ENCODE measurements at regions not wholly inside any gene's neighbourhood (a gene's known extent, or its start where the extent isn't known, plus 50 kb on each side); places are given as distances from the start of the nearest gene placed in this dataset.

DNA sequence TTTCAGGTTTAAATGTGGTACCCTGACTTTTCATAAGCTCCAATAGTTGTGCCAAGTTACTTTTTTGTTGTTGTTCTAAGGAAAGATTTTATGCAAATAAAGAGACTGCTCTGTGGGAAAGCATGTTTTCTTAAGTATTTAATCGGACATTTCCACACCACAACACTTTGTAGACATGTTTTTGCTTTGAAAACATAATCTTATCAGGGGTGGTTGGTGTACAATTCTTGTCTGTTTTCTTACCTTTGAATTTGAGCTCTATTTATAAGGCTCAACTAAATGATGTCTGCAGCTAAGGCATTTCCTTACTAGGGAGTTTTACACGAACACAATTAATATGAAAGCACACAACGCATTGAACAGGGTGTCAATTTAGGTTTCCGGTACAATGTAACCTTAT is 81.5 kb upstream of the CDIN1 start:
- peaks cover 15% of the 10 kb centered on the region for H3K27me3 Mint-ChIP-seq
- no peak for DNase-seq
- Histone ChIP-seq H3K27me3 (replicated peaks in 1 of 4; ENCODE audit: control extremely low read depth in 1 of 4, control insufficient read depth in 3 of 4, insufficient read depth in 4 of 4, low read length in 3 of 4) (no peaks in the 10 kb centered on the region), H3K9me3 (ENCODE audit: control extremely low read depth in 1 of 3, control insufficient read depth in 2 of 3, insufficient read depth in 1 of 3, low read length in 2 of 3) (peaks cover 0 to 1% (median 0%) of the 10 kb centered on the region in 3 donors), H3K4me2 (replicated peaks; ENCODE audit: low read depth, low read length, poor library complexity, severe bottlenecking) (no peak overlapping the region), H3K9ac (ENCODE audit: low read length) (no peak overlapping the region), H3K79me2 (ENCODE audit: control insufficient read depth, insufficient read depth, low read length) (no peaks in the 10 kb centered on the region), H3K4me1 (ENCODE audit: control insufficient read depth in 2 of 2, insufficient read depth in 2 of 2, low read length in 2 of 2) (no peaks in the 10 kb centered on the region), H4K20me1 (ENCODE audit: control insufficient read depth, insufficient read depth, low read length, poor library complexity, severe bottlenecking) (no peaks in the 10 kb centered on the region), H2AFZ (ENCODE audit: insufficient read depth, low read depth, low read length, poor library complexity, severe bottlenecking) (no peak overlapping the region), H3K27ac (ENCODE audit: low read length in 2 of 2) (no peak overlapping the region), H3K36me3 (replicated peaks in 1 of 2; ENCODE audit: control extremely low read depth in 1 of 2, control insufficient read depth in 1 of 2, extremely low read depth in 1 of 2, insufficient read depth in 2 of 2, low read length in 1 of 2) (no peaks in the 10 kb centered on the region), H3K4me3 (ENCODE audit: control extremely low read depth in 1 of 5, extremely low read depth in 1 of 5, insufficient read depth in 1 of 5, low read depth in 2 of 5, low read length in 4 of 5) (no peak overlapping the region)
- POLR2A ChIA-PET = no interaction called here
- TF ChIP-seq EZH2 (IDR thresholded peaks at IDR 0.05; ENCODE audit: borderline replicate concordance, insufficient read depth, low read depth, low read length, poor library complexity, severe bottlenecking) = no peak
- TF ChIP-seq, protein P1, sequence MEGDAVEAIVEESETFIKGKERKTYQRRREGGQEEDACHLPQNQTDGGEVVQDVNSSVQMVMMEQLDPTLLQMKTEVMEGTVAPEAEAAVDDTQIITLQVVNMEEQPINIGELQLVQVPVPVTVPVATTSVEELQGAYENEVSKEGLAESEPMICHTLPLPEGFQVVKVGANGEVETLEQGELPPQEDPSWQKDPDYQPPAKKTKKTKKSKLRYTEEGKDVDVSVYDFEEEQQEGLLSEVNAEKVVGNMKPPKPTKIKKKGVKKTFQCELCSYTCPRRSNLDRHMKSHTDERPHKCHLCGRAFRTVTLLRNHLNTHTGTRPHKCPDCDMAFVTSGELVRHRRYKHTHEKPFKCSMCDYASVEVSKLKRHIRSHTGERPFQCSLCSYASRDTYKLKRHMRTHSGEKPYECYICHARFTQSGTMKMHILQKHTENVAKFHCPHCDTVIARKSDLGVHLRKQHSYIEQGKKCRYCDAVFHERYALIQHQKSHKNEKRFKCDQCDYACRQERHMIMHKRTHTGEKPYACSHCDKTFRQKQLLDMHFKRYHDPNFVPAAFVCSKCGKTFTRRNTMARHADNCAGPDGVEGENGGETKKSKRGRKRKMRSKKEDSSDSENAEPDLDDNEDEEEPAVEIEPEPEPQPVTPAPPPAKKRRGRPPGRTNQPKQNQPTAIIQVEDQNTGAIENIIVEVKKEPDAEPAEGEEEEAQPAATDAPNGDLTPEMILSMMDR (IDR thresholded peaks at IDR 0.05) = no peak
- H3K27ac Mint-ChIP-seq = no peak overlapping the region
- intact Hi-C loops (cut with micrococcal nuclease) = no loop called here
- H3K4me3 Mint-ChIP-seq = no peak overlapping the region
- WGBS (ENCODE audit: insufficient coverage) = no CpG with 5 or more reads among the region's 4 CpGs
- H3K9me3 Mint-ChIP-seq (ENCODE audit: insufficient read depth) = no peaks in the 10 kb centered on the region
- no peaks in the 10 kb centered on the region for H3K4me1 Mint-ChIP-seq
- CTCF ChIA-PET = no interaction called here
- ATAC-seq (ENCODE audit: low read depth) = no peak

DNA sequence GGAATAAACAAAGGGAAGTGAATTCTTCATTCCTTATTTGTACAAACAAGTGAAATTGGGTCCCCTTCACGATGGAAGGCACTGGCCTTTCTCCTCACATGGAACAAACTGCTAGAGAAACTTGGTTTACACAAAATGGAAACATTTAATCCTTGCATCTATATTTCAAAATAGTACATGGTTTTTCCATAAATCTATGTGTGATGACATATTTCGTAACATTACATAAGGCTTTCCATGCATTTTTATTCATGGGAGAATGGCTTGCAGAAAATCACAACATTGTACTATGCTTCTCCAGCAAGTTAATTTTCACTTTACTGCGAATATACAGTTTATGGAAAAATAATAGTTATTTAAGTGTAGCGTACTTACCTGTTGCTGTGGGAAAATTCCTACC is 81.0 kb upstream of the CDIN1 start:
- Histone ChIP-seq H2AFZ (ENCODE audit: insufficient read depth, low read depth, low read length, poor library complexity, severe bottlenecking) (no peak overlapping the region), H3K27me3 (replicated peaks in 1 of 4; ENCODE audit: control extremely low read depth in 1 of 4, control insufficient read depth in 3 of 4, insufficient read depth in 4 of 4, low read length in 3 of 4) (no peaks in the 10 kb centered on the region), H3K4me3 (ENCODE audit: control extremely low read depth in 1 of 5, extremely low read depth in 1 of 5, insufficient read depth in 1 of 5, low read depth in 2 of 5, low read length in 4 of 5) (no peak overlapping the region), H3K4me2 (replicated peaks; ENCODE audit: low read depth, low read length, poor library complexity, severe bottlenecking) (no peak overlapping the region), H4K20me1 (ENCODE audit: control insufficient read depth, insufficient read depth, low read length, poor library complexity, severe bottlenecking) (no peaks in the 10 kb centered on the region), H3K4me1 (ENCODE audit: control insufficient read depth in 2 of 2, insufficient read depth in 2 of 2, low read length in 2 of 2) (no peaks in the 10 kb centered on the region), H3K27ac (ENCODE audit: low read length in 2 of 2) (no peak overlapping the region), H3K9me3 (ENCODE audit: control extremely low read depth in 1 of 3, control insufficient read depth in 2 of 3, insufficient read depth in 1 of 3, low read length in 2 of 3) (no peaks in the 10 kb centered on the region), H3K79me2 (ENCODE audit: control insufficient read depth, insufficient read depth, low read length) (no peaks in the 10 kb centered on the region), H3K36me3 (replicated peaks in 1 of 2; ENCODE audit: control extremely low read depth in 1 of 2, control insufficient read depth in 1 of 2, extremely low read depth in 1 of 2, insufficient read depth in 2 of 2, low read length in 1 of 2) (no peaks in the 10 kb centered on the region), H3K9ac (ENCODE audit: low read length) (no peak overlapping the region)
- H3K27me3 Mint-ChIP-seq = peaks cover 15% of the 10 kb centered on the region
- WGBS (ENCODE audit: insufficient coverage) = no CpG with 5 or more reads among the region's 4 CpGs
- no peak for TF ChIP-seq EZH2 (IDR thresholded peaks at IDR 0.05; ENCODE audit: borderline replicate concordance, insufficient read depth, low read depth, low read length, poor library complexity, severe bottlenecking)
- TF ChIP-seq, protein P1 (IDR thresholded peaks at IDR 0.05) = no peak
- CTCF ChIA-PET = no interaction called here
- no peak overlapping the region for H3K4me3 Mint-ChIP-seq
- intact Hi-C loops (cut with micrococcal nuclease) = no loop called here
- H3K4me1 Mint-ChIP-seq = no peaks in the 10 kb centered on the region
- DNase-seq (no peak), ATAC-seq (ENCODE audit: low read depth) (no peak)
- no peaks in the 10 kb centered on the region for H3K9me3 Mint-ChIP-seq (ENCODE audit: insufficient read depth)
- no peak overlapping the region for H3K27ac Mint-ChIP-seq
- POLR2A ChIA-PET = no interaction called here
